Astrocyte of the cerebellum (primary cell): ENCODE measurements at regions not wholly inside any gene's neighbourhood (a gene's known extent, or its start where the extent isn't known, plus 50 kb on each side); places are given as distances from the start of the nearest gene placed in this dataset.

Source experiments
- DNase-seq: peaks from one replicate; pipeline ENCODE4 v3.0.0-alpha.2; 2011; ENCODE audit warnings: low read depth
- H3K4me3 ChIP-seq: 2 replicates; pipeline ENCODE4 v1.5.1; 2011; ENCODE audit warnings: mild to moderate bottlenecking, low read depth, low read length, moderate library complexity
- CTCF ChIP-seq: IDR thresholded peaks from 2 replicates; pipeline ENCODE4 v1.5.1; 2012; ENCODE audit warnings: low read length, low read depth, moderate library complexity, mild to moderate bottlenecking; ENCODE audit errors: missing control alignments
- in situ Hi-C: cut with HindIII; loops from 2 replicates; pipeline ENCODE4 v1.10.0; 2017; ENCODE audit warnings: low sequenced_read_pairs

GRCh38 chr2:144194326-144195071 is 325.4 kb downstream of the ZEB2 start:
- no peak overlapping the region for H3K4me3 ChIP-seq
- TF ChIP-seq CTCF, result no peak
- in situ Hi-C loops, result no loop called here
- no peak for DNase-seq

GRCh38 chr2:144190908-144191605 is 328.9 kb downstream of the ZEB2 start:
- in situ Hi-C loops, result no loop called here
- no peak overlapping the region for H3K4me3 ChIP-seq
- DNase-seq, result no peak
- no peak for TF ChIP-seq CTCF

GRCh38 chr2:144183727-144184126 is 336.2 kb downstream of the ZEB2 start:
- DNase-seq, result no peak
- no peak for TF ChIP-seq CTCF
- no peak overlapping the region for H3K4me3 ChIP-seq
- in situ Hi-C loops, result no loop called here

GRCh38 chr2:144181001-144181400 is 338.9 kb downstream of the ZEB2 start:
- in situ Hi-C loops, result no loop called here
- no peak overlapping the region for H3K4me3 ChIP-seq
- no peak for TF ChIP-seq CTCF
- no peak for DNase-seq

GRCh38 chr2:144180131-144180530 is 339.8 kb downstream of the ZEB2 start:
- in situ Hi-C loops, result no loop called here
- DNase-seq, result no peak

GRCh38 chr2:144170179-144170578 is 349.7 kb downstream of the ZEB2 start:
- DNase-seq, result no peak
- H3K4me3 ChIP-seq, result no peak overlapping the region
- in situ Hi-C loops, result no loop called here
- TF ChIP-seq CTCF, result no peak

More at GRCh38 chr2:144180131-144180530, 339.8 kb downstream of the ZEB2 start:
- no peak overlapping the region for H3K4me3 ChIP-seq
- TF ChIP-seq CTCF, result no peak
